SK-N-SH treated with all-trans-retinoic acid at 6 μM for 48 hours (cell line): ENCODE measurements at regions not wholly inside any gene's neighbourhood (a gene's known extent, or its start where the extent isn't known, plus 50 kb on each side); places are given as distances from the start of the nearest gene placed in this dataset.

ENCODE experiments used
- GLIS3 ChIP-seq: fragments of 250-450 bp; sonication (Bioruptor Pico); IDR thresholded peaks from 2 replicates; pipeline ENCODE4 v1.5.0; 2020; ENCODE audit warnings: mild to moderate bottlenecking, moderate library complexity
- OSR1 ChIP-seq: fragments of 250-450 bp; sonication (Bioruptor Pico); IDR thresholded peaks from 2 replicates; pipeline ENCODE4 v1.8.0; 2022; ENCODE audit warnings: moderate library complexity, mild to moderate bottlenecking, inconsistent platforms
- PPARA ChIP-seq: fragments of 250-450 bp; sonication (Bioruptor Pico); IDR thresholded peaks from 2 replicates; pipeline ENCODE4 v1.5.0; 2020; ENCODE audit warnings: mild to moderate bottlenecking, borderline replicate concordance
- RARB ChIP-seq: fragments of 250-450 bp; sonication (Bioruptor Pico); IDR thresholded peaks from 2 replicates; pipeline ENCODE4 v1.8.0; 2021; ENCODE audit warnings: mild to moderate bottlenecking, moderate library complexity
- ZC3H10 ChIP-seq: fragments of 250-450 bp; sonication (Bioruptor Pico); IDR thresholded peaks from 2 replicates; pipeline ENCODE4 v1.5.1; 2021; ENCODE audit warnings: mild to moderate bottlenecking, moderate library complexity
- ZFP3 ChIP-seq: fragments of 250-450 bp; sonication (Bioruptor Pico); IDR thresholded peaks from 2 replicates; pipeline ENCODE4 v1.5.0; 2020; ENCODE audit warnings: mild to moderate bottlenecking, moderate library complexity
- ZFP30 ChIP-seq: fragments of 450-650 bp; formaldehyde crosslinking; IDR thresholded peaks from 2 replicates; pipeline ENCODE4 v1.5.0; 2022; ENCODE audit warnings: mild to moderate bottlenecking, moderate library complexity
- ZNF70 ChIP-seq: fragments of 450-650 bp; formaldehyde crosslinking; IDR thresholded peaks from 2 replicates; pipeline ENCODE4 v1.5.0; 2020; ENCODE audit warnings: mild to moderate bottlenecking, moderate library complexity
- TF ChIP-seq, protein P1 (sequence below): fragments of 250-450 bp; sonication (Bioruptor Pico); IDR thresholded peaks from 2 replicates; pipeline ENCODE4 v1.5.1; 2021; ENCODE audit warnings: mild to moderate bottlenecking, moderate library complexity
- TF ChIP-seq, protein P2 (sequence below): fragments of 250-450 bp; sonication (Bioruptor Pico); IDR thresholded peaks from 2 replicates; pipeline ENCODE4 v1.8.0; 2021; ENCODE audit warnings: low read depth, mild to moderate bottlenecking, moderate library complexity, borderline replicate concordance
- TF ChIP-seq, protein P3 (sequence below): fragments of 250-450 bp; sonication (Bioruptor Pico); IDR thresholded peaks from 2 replicates; pipeline ENCODE4 v1.8.0; 2020; ENCODE audit warnings: mild to moderate bottlenecking, moderate library complexity, borderline replicate concordance

- TF ChIP-seq RARB (CRISPR knock-in tag), result no peak
- TF ChIP-seq OSR1 (CRISPR knock-in tag), result no peak
- no peak for TF ChIP-seq PPARA (CRISPR knock-in tag)
- TF ChIP-seq, protein P1, sequence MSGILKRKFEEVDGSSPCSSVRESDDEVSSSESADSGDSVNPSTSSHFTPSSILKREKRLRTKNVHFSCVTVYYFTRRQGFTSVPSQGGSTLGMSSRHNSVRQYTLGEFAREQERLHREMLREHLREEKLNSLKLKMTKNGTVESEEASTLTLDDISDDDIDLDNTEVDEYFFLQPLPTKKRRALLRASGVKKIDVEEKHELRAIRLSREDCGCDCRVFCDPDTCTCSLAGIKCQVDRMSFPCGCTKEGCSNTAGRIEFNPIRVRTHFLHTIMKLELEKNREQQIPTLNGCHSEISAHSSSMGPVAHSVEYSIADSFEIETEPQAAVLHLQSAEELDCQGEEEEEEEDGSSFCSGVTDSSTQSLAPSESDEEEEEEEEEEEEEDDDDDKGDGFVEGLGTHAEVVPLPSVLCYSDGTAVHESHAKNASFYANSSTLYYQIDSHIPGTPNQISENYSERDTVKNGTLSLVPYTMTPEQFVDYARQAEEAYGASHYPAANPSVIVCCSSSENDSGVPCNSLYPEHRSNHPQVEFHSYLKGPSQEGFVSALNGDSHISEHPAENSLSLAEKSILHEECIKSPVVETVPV, result no peak
- no peak for TF ChIP-seq ZC3H10 (CRISPR knock-in tag)
- no peak for TF ChIP-seq ZFP3 (CRISPR knock-in tag)
- no peak for TF ChIP-seq ZFP30 (CRISPR knock-in tag)
- TF ChIP-seq, protein P2, sequence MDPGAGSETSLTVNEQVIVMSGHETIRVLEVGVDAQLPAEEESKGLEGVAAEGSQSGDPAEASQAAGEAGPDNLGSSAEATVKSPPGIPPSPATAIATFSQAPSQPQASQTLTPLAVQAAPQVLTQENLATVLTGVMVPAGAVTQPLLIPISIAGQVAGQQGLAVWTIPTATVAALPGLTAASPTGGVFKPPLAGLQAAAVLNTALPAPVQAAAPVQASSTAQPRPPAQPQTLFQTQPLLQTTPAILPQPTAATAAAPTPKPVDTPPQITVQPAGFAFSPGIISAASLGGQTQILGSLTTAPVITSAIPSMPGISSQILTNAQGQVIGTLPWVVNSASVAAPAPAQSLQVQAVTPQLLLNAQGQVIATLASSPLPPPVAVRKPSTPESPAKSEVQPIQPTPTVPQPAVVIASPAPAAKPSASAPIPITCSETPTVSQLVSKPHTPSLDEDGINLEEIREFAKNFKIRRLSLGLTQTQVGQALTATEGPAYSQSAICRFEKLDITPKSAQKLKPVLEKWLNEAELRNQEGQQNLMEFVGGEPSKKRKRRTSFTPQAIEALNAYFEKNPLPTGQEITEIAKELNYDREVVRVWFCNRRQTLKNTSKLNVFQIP (CRISPR knock-in tag), result no peak
- no peak for TF ChIP-seq GLIS3 (CRISPR knock-in tag)
- TF ChIP-seq ZNF70, result no peak
- TF ChIP-seq, protein P3, sequence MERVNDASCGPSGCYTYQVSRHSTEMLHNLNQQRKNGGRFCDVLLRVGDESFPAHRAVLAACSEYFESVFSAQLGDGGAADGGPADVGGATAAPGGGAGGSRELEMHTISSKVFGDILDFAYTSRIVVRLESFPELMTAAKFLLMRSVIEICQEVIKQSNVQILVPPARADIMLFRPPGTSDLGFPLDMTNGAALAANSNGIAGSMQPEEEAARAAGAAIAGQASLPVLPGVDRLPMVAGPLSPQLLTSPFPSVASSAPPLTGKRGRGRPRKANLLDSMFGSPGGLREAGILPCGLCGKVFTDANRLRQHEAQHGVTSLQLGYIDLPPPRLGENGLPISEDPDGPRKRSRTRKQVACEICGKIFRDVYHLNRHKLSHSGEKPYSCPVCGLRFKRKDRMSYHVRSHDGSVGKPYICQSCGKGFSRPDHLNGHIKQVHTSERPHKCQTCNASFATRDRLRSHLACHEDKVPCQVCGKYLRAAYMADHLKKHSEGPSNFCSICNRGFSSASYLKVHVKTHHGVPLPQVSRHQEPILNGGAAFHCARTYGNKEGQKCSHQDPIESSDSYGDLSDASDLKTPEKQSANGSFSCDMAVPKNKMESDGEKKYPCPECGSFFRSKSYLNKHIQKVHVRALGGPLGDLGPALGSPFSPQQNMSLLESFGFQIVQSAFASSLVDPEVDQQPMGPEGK, result no peak
These were observed 406.8 kb upstream of the HTR2A start for GRCh38 chr13:47303626-47304025.
